Smooth muscle cell (in vitro differentiated cells): ENCODE measurements at regions not wholly inside any gene's neighbourhood (a gene's known extent, or its start where the extent isn't known, plus 50 kb on each side); places are given as distances from the start of the nearest gene placed in this dataset.
A peak's percentile ranks its signal among the peaks of the same experiment; 100 is the strongest.

ENCODE experiments used
- DNase-seq: peaks from one replicate; lab custom pipeline; 2025; ENCODE audit not compliant: unreplicated experiment; lab: John Stamatoyannopoulos, UW
- H2AFZ ChIP-seq: fragments of 200-600 bp; sonication (generic); 2 replicates; pipeline ENCODE4 v1.6.0; 2016; ENCODE audit warnings: antibody characterized with exemption, low read depth, mild to moderate bottlenecking
- H3F3A ChIP-seq: fragments of 200-600 bp; sonication (generic); 2 replicates; pipeline ENCODE4 v1.6.0; 2017; ENCODE audit warnings: antibody characterized with exemption, low read depth
- H3K27ac ChIP-seq: fragments of 200-600 bp; sonication (generic); 2 replicates; pipeline ENCODE4 v1.5.1; 2016; ENCODE audit warnings: low read depth, mild to moderate bottlenecking
- H3K27me3 ChIP-seq: fragments of 200-600 bp; sonication (generic); 2 replicates; pipeline ENCODE4 v1.6.1; 2016; ENCODE audit warnings: low read depth, mild to moderate bottlenecking
- H3K36me3 ChIP-seq: fragments of 200-600 bp; sonication (generic); 2 replicates; pipeline ENCODE4 v1.5.1; 2016; ENCODE audit warnings: low read depth
- H3K4me1 ChIP-seq: fragments of 200-600 bp; sonication (generic); 2 replicates; pipeline ENCODE4 v1.5.1; 2016; ENCODE audit warnings: low read depth
- H3K4me2 ChIP-seq: fragments of 200-600 bp; sonication (generic); 2 replicates; pipeline ENCODE4 v1.6.0; 2016; ENCODE audit warnings: mild to moderate bottlenecking
- H3K4me3 ChIP-seq: fragments of 200-600 bp; sonication (generic); 2 replicates; pipeline ENCODE4 v1.5.1; 2016; ENCODE audit warnings: mild to moderate bottlenecking
- H3K79me2 ChIP-seq: fragments of 200-600 bp; sonication (generic); 2 replicates; pipeline ENCODE4 v1.6.0; 2016; ENCODE audit warnings: low read depth, mild to moderate bottlenecking
- H3K9ac ChIP-seq: fragments of 200-600 bp; sonication (generic); 2 replicates; pipeline ENCODE4 v1.6.0; 2016; ENCODE audit warnings: low read depth
- H3K9me3 ChIP-seq: fragments of 200-600 bp; sonication (generic); replicated peaks from 2 replicates; pipeline ENCODE4 v1.5.1; 2016; ENCODE audit warnings: low read depth
- H4K20me1 ChIP-seq: fragments of 200-600 bp; sonication (generic); 2 replicates; pipeline ENCODE4 v1.6.0; 2016; ENCODE audit warnings: low read depth
- CTCF ChIP-seq: fragments of 200-600 bp; sonication (generic); IDR thresholded peaks from 2 replicates; pipeline ENCODE4 v1.5.1; 2017; ENCODE audit warnings: borderline replicate concordance, mild to moderate bottlenecking, antibody characterized with exemption; ENCODE audit not compliant: insufficient read depth, poor library complexity, severe bottlenecking
- WGBS: methylation state at CpG from one replicate; pipeline ENCODE4 v1.1.7; 2016; ENCODE audit warnings: low lambda C conversion rate; 5-methylcytosine and 5-hydroxymethylcytosine counted together

- H3K4me2 ChIP-seq, result no peak overlapping the region
- H4K20me1 ChIP-seq, result no peaks in the 10 kb centered on the region
- no peak overlapping the region for H3K27ac ChIP-seq
- no peak overlapping the region for H3K9ac ChIP-seq
- H2AFZ ChIP-seq, result no peak overlapping the region
- no peaks in the 10 kb centered on the region for H3K27me3 ChIP-seq
- H3K36me3 ChIP-seq, result no peaks in the 10 kb centered on the region
- no peak for TF ChIP-seq CTCF
- no peak for DNase-seq
- no peaks in the 10 kb centered on the region for H3K9me3 ChIP-seq
- H3K4me3 ChIP-seq, result no peak overlapping the region
- peaks cover 17% of the 10 kb centered on the region for H3K4me1 ChIP-seq
- H3K79me2 ChIP-seq, result no peaks in the 10 kb centered on the region
- H3F3A ChIP-seq, result no peaks in the 10 kb centered on the region
These were observed 58.0 kb upstream of the SSR3 start for GRCh38 chr3:156612903-156613302.

GRCh38 chr3:156611870-156612494 is 57.1 kb upstream of the SSR3 start:
- no peaks in the 10 kb centered on the region for H3K79me2 ChIP-seq
- H3K9me3 ChIP-seq, result no peaks in the 10 kb centered on the region
- 96% methylated on average over 2 of the region's 2 CpGs for WGBS
- H3K4me2 ChIP-seq, result no peak overlapping the region
- H2AFZ ChIP-seq, result no peak overlapping the region
- no peak for DNase-seq
- TF ChIP-seq CTCF, result no peak
- H3K27me3 ChIP-seq, result no peaks in the 10 kb centered on the region
- H3K9ac ChIP-seq, result no peak overlapping the region
- no peak overlapping the region for H3K4me3 ChIP-seq
- H3K27ac ChIP-seq, result no peak overlapping the region
- H3K4me1 ChIP-seq, result peaks cover 17% of the 10 kb centered on the region
- no peaks in the 10 kb centered on the region for H3F3A ChIP-seq
- H4K20me1 ChIP-seq, result no peaks in the 10 kb centered on the region
- no peaks in the 10 kb centered on the region for H3K36me3 ChIP-seq

GRCh38 chr3:156610154-156610553 is 55.2 kb upstream of the SSR3 start:
- Histone ChIP-seq H3K4me1 (peaks cover 26% of the 10 kb centered on the region), H3K79me2 (no peaks in the 10 kb centered on the region), H3K4me2 (no peak overlapping the region), H3K27ac (no peak overlapping the region), H3K27me3 (no peaks in the 10 kb centered on the region), H3K36me3 (no peaks in the 10 kb centered on the region), H2AFZ (peak overlapping the region; percentile 30), H4K20me1 (no peaks in the 10 kb centered on the region), H3K9me3 (no peaks in the 10 kb centered on the region), H3K4me3 (no peak overlapping the region), H3F3A (peaks cover 5% of the 10 kb centered on the region), H3K9ac (no peak overlapping the region)
- WGBS, result 87% methylated on average over 2 of the region's 2 CpGs
- no peak for DNase-seq
- TF ChIP-seq CTCF, result no peak

GRCh38 chr3:156609546-156609945 is 54.6 kb upstream of the SSR3 start:
- Histone ChIP-seq H3K9me3 (no peaks in the 10 kb centered on the region), H3F3A (peaks cover 5% of the 10 kb centered on the region), H3K27ac (no peak overlapping the region), H3K4me3 (no peak overlapping the region), H2AFZ (peak overlapping the region; percentile 30), H3K4me1 (peaks cover 24% of the 10 kb centered on the region), H3K4me2 (no peak overlapping the region), H3K79me2 (no peaks in the 10 kb centered on the region), H3K9ac (no peak overlapping the region), H4K20me1 (no peaks in the 10 kb centered on the region), H3K36me3 (no peaks in the 10 kb centered on the region), H3K27me3 (no peaks in the 10 kb centered on the region)
- no peak for TF ChIP-seq CTCF
- no peak for DNase-seq
